T-cell (primary cell): ENCODE measurements at regions not wholly inside any gene's neighbourhood (a gene's known extent, or its start where the extent isn't known, plus 50 kb on each side); places are given as distances from the start of the nearest gene placed in this dataset.

Experiments used
- ATAC-seq, 4 experiments: fragments of 200-7000 bp in 3 of 4; fragments of 150-1000 bp in 1 of 4; cut with Tn5 transposase; replicated peaks in 1 of 4; 1 replicate in 3 of 4; 2 replicates in 1 of 4; pipeline ENCODE4 v1.10.0; 2021; ENCODE audit warnings: moderate library complexity in 3 of 4, mild to moderate bottlenecking in 2 of 4, moderate number of reproducible peaks in 1 of 4
- CTCF ChIA-PET, 2 donors: fragments of 300-600 bp; sonication (Branson Sonifier 250); formaldehyde crosslinking; loops; one replicate each; lab custom pipeline; 2022; ENCODE audit warnings: antibody characterized with exemption in 2 of 2; lab: Charles Lee
- POLR2A ChIA-PET, 2 donors: fragments of 300-600 bp; sonication (Branson Sonifier 250); formaldehyde crosslinking; loops; one replicate each; lab custom pipeline; 2022; ENCODE audit warnings: antibody characterized with exemption in 2 of 2; lab: Charles Lee
- DNase-seq, 35 experiments: peaks; one replicate each; pipeline versions ENCODE4 v3.0.0 to v3.0.0-alpha.2; 2013 to 2023
- H3K27ac ChIP-seq: one replicate; pipeline ENCODE4 v1.5.1; 2013; ENCODE audit warnings: low read length
- H3K27me3 ChIP-seq, 2 experiments: replicated peaks in 1 of 2; 1 replicate in 1 of 2; 2 replicates in 1 of 2; pipeline versions ENCODE4 v1.6.1 to v1.7.0; 2013; ENCODE audit warnings: low read length in 1 of 2, mixed read lengths in 1 of 2; ENCODE audit not compliant: control insufficient read depth in 2 of 2, insufficient read depth in 2 of 2; ENCODE audit errors: extremely low read depth in 1 of 2
- H3K36me3 ChIP-seq, 2 donors: 1 replicate in 1 of 2; 2 replicates in 1 of 2; pipeline versions ENCODE4 v1.6.1 to v1.7.0; 2013; ENCODE audit warnings: low read length in 1 of 2; ENCODE audit not compliant: control insufficient read depth in 2 of 2, insufficient read depth in 1 of 2; ENCODE audit errors: extremely low read depth in 1 of 2
- H3K4me1 ChIP-seq, 2 experiments: 1 replicate in 1 of 2; 2 replicates in 1 of 2; pipeline versions ENCODE4 v1.6.1 to v1.7.0; 2013; ENCODE audit warnings: low read length in 2 of 2, mixed read lengths in 1 of 2; ENCODE audit not compliant: insufficient read depth in 2 of 2, control insufficient read depth in 1 of 2; ENCODE audit errors: extremely low read depth in 1 of 2
- H3K4me3 ChIP-seq, 2 donors: 1 replicate in 1 of 2; 2 replicates in 1 of 2; pipeline versions ENCODE4 v1.5.1 to v1.7.0; 2013; ENCODE audit warnings: mild to moderate bottlenecking in 2 of 2, low read length in 1 of 2, moderate library complexity in 1 of 2; ENCODE audit not compliant: control insufficient read depth in 1 of 2; ENCODE audit errors: extremely low read depth in 1 of 2
- H3K9me3 ChIP-seq: 2 replicates; pipeline ENCODE4 v1.7.0; 2013
- H3K27ac Mint-ChIP-seq, 2 donors: one replicate each; pipeline ENCODE4 v1.8.0; 2020 to 2021; ENCODE audit warnings: mild to moderate bottlenecking in 2 of 2, mixed read lengths in 2 of 2
- H3K27me3 Mint-ChIP-seq, 2 donors: one replicate each; pipeline ENCODE4 v1.8.0; 2021 to 2022; ENCODE audit warnings: mixed read lengths in 2 of 2
- H3K36me3 Mint-ChIP-seq: one replicate; pipeline ENCODE4 v1.8.0; 2021; ENCODE audit warnings: mixed read lengths
- H3K4me1 Mint-ChIP-seq, 3 donors: one replicate each; pipeline ENCODE4 v1.8.0; 2020 to 2022; ENCODE audit warnings: mixed read lengths in 3 of 3, mild to moderate bottlenecking in 1 of 3
- H3K4me3 Mint-ChIP-seq, 3 donors: one replicate each; pipeline ENCODE4 v1.8.0; 2020 to 2022; ENCODE audit warnings: mild to moderate bottlenecking in 3 of 3, mixed read lengths in 3 of 3, moderate library complexity in 3 of 3
- H3K9me3 Mint-ChIP-seq, 3 donors: one replicate each; pipeline ENCODE4 v1.8.0; 2020 to 2022; ENCODE audit warnings: mixed read lengths in 3 of 3
- WGBS: methylation state at CpG from one replicate; pipeline ENCODE4 v1.1.5; 2013; ENCODE audit warnings: missing lambda C conversion rate; ENCODE audit not compliant: insufficient coverage; 5-methylcytosine and 5-hydroxymethylcytosine counted together

DNA sequence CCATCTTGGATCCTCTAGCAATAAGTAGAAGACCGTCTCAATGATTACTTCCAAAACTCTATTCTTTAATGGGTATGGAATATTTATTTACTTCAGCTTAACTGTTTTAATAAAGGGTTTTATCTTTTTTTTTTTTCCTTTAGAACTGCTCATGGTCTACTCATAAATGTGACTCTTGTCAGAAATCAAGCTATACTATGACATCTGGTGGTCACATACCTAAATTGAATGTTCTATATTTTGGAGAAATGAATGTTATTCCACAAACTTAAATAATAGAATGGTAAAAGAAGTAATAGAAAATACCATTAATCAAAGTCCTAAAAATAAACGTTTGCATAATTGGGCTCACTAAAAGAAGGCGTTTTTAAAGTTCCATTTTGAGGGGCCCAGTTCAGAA is 131.2 kb upstream of the PLCXD3 start:
- no CpG with 5 or more reads among the region's 3 CpGs for WGBS
- Histone ChIP-seq H3K9me3 (no peaks in the 10 kb centered on the region), H3K27ac (no peak overlapping the region), H3K36me3 (no peaks in the 10 kb centered on the region), H3K4me3 (no peak overlapping the region), H3K4me1 (no peaks in the 10 kb centered on the region), H3K27me3 (peaks cover 0 to 5% of the 10 kb centered on the region in 2 experiments)
- DNase-seq (no peak), ATAC-seq (no peak)
- peaks cover 3 to 6% (median 4%) of the 10 kb centered on the region in 3 donors for H3K9me3 Mint-ChIP-seq
- H3K36me3 Mint-ChIP-seq = no peaks in the 10 kb centered on the region
- no peak overlapping the region for H3K4me3 Mint-ChIP-seq
- no peaks in the 10 kb centered on the region for H3K4me1 Mint-ChIP-seq
- POLR2A ChIA-PET = interaction anchor here in 1 of 2 donors (0.7 kb wide), 1 partner anchor 50 kb away, joined by 4 read pairs; no protein-coding TSS in a partner anchor
- CTCF ChIA-PET = no interaction called here
- no peak overlapping the region for H3K27ac Mint-ChIP-seq
- H3K27me3 Mint-ChIP-seq = peaks cover 3 to 4% of the 10 kb centered on the region in 2 donors

DNA sequence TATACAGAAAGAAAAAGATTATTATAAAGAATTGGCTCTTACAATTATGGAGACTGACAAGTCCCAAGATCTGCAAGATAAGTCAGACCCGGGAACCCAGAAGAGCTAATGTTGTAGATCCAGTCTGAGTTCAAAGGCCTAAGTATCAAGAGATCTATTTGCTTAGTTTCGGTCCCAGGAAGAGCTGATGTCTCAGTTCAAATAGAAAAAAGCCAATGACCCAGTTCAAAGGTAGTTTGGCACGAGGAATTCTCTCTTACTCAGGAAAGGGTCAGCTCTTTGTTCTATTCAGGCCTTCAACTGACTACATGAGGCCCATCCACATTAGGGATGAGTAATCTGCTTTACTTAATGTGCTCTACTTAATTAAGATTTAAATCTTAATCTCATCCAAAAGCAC is 128.3 kb upstream of the PLCXD3 start:
- DNase-seq = no peak
- Mint-ChIP-seq H3K9me3 (peaks cover 3 to 7% (median 4%) of the 10 kb centered on the region in 3 donors), H3K4me1 (no peaks in the 10 kb centered on the region), H3K27ac (no peak overlapping the region), H3K27me3 (peaks cover 3 to 4% of the 10 kb centered on the region in 2 donors), H3K36me3 (no peaks in the 10 kb centered on the region), H3K4me3 (no peak overlapping the region)
- Histone ChIP-seq H3K27me3 (peaks cover 0 to 5% of the 10 kb centered on the region in 2 experiments), H3K4me3 (no peak overlapping the region), H3K36me3 (no peaks in the 10 kb centered on the region), H3K9me3 (no peaks in the 10 kb centered on the region), H3K4me1 (no peaks in the 10 kb centered on the region), H3K27ac (no peak overlapping the region)
- POLR2A ChIA-PET = no interaction called here
- 74% methylated on average over 2 of the region's 3 CpGs for WGBS
- CTCF ChIA-PET = no interaction called here
- ATAC-seq = no peak

DNA sequence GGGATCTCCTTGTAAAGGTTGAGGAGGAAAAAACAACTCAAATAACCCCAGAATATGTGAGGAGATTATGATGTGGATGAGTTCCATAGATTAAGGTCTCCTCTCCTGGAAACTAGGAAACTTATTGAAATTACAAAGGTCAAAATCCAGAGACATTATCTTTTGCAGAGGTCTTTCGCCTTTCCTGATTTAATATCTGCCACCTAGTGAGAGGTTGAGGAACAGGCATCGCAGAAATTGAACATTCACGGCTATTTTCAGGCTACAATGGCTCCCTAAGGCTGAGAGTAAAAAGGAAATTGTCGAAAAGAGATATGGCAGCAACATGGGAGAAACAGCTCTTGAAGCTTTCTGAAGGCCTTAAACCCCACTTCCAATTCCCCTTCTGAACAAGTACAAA is 127.5 kb upstream of the PLCXD3 start:
- 40% methylated on average over 1 of the region's 4 CpGs for WGBS
- POLR2A ChIA-PET = no interaction called here
- Histone ChIP-seq H3K4me3 (no peak overlapping the region), H3K36me3 (no peaks in the 10 kb centered on the region), H3K27ac (no peak overlapping the region), H3K9me3 (no peaks in the 10 kb centered on the region), H3K27me3 (peaks cover 0 to 5% of the 10 kb centered on the region in 2 experiments), H3K4me1 (no peaks in the 10 kb centered on the region)
- Mint-ChIP-seq H3K27me3 (peaks cover 3 to 4% of the 10 kb centered on the region in 2 donors), H3K36me3 (no peaks in the 10 kb centered on the region), H3K27ac (no peak overlapping the region), H3K9me3 (peaks cover 0 to 3% (median 3%) of the 10 kb centered on the region in 3 donors), H3K4me1 (no peaks in the 10 kb centered on the region), H3K4me3 (no peak overlapping the region)
- CTCF ChIA-PET = no interaction called here
- DNase-seq = no peak
- ATAC-seq = no peak

DNA sequence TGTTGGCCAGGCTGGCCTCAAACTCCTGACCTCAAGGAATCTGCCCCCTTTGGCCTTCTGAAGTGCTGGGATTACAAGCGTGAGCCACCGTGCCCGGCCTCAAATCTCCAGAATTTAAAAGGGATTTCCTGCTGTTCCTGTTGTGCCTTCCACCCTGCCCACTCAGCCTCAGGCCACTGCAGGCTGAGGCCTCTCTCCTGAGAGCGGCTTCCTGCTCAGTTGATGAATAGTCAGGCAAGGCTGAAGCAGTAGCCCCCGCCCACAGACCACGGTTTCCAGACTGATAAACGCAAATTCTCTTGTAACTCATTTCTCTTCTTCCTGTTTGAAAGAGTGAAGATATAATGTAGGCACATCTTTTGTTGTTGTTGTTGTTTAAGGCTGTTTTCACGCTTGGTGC is 127.0 kb upstream of the PLCXD3 start:
- WGBS = 41% methylated on average over 4 of the region's 8 CpGs
- DNase-seq (no peak), ATAC-seq (no peak)
- CTCF ChIA-PET = no interaction called here
- Histone ChIP-seq H3K27ac (no peak overlapping the region), H3K4me3 (no peak overlapping the region), H3K9me3 (no peaks in the 10 kb centered on the region), H3K36me3 (no peaks in the 10 kb centered on the region), H3K27me3 (peaks cover 0 to 5% of the 10 kb centered on the region in 2 experiments), H3K4me1 (no peaks in the 10 kb centered on the region)
- Mint-ChIP-seq H3K4me3 (no peak overlapping the region), H3K27ac (no peak overlapping the region), H3K4me1 (no peaks in the 10 kb centered on the region), H3K27me3 (peaks cover 3 to 4% of the 10 kb centered on the region in 2 donors), H3K36me3 (no peaks in the 10 kb centered on the region), H3K9me3 (peaks cover 0 to 3% (median 3%) of the 10 kb centered on the region in 3 donors)
- POLR2A ChIA-PET = no interaction called here

DNA sequence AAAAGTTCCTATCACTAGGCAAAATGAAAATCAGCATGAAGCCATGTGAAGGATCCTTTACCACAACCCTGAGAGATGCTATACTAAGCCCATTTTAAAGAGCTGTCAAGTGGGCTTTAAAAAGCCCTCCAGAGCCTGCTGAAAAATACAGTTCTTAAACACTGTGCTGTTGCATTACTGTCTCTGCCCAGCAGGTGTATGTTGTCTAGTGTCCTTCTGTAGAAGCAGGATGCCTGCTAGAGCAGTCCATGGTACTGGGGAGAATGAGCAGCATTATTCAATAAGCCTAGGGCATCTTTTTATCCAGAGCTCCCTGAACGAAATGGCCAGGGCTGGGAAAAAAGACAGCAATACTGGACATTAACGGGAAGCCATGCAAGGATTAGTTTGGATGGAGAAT is 126.2 kb upstream of the PLCXD3 start:
- CTCF ChIA-PET = no interaction called here
- Mint-ChIP-seq H3K9me3 (peaks cover 0 to 3% (median 0%) of the 10 kb centered on the region in 3 donors), H3K4me3 (no peak overlapping the region), H3K4me1 (no peaks in the 10 kb centered on the region), H3K36me3 (no peaks in the 10 kb centered on the region), H3K27ac (no peak overlapping the region), H3K27me3 (peaks cover 3 to 4% of the 10 kb centered on the region in 2 donors)
- no peak overlapping the region for H3K4me3 ChIP-seq
- ATAC-seq (no peak), DNase-seq (no peak)
- no peak overlapping the region for H3K27ac ChIP-seq
- POLR2A ChIA-PET = interaction anchor here in 1 of 2 donors (0.6 kb wide), 1 partner anchor 440 kb away, joined by 4 read pairs; no protein-coding TSS in a partner anchor
- H3K27me3 ChIP-seq = peaks cover 0 to 5% of the 10 kb centered on the region in 2 experiments
- no peaks in the 10 kb centered on the region for H3K36me3 ChIP-seq
- H3K4me1 ChIP-seq = no peaks in the 10 kb centered on the region
- H3K9me3 ChIP-seq = no peaks in the 10 kb centered on the region
- WGBS = no CpG with 5 or more reads among the region's 2 CpGs

DNA sequence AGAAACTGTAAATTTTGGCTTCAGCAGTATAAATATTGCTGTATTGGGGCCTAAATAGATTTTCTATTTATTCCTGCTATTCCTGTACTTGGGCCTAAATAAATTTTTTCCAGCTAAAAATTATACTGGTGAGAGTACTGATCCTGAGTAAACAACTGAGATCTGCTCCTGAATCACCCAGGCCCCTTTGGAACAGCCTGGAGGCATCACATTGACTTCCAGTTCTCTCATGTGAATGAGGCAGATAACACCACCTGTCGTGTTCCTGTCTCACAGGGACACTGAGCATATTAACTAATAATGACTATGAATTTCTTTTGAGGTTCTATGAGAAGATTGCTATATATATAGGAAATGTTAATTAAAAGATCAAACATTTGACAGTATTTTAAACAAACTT is 119.5 kb upstream of the PLCXD3 start:
- DNase-seq = no peak
- no peaks in the 10 kb centered on the region for H3K4me1 ChIP-seq
- H3K27ac ChIP-seq = no peak overlapping the region
- no peak overlapping the region for H3K4me3 Mint-ChIP-seq
- no peaks in the 10 kb centered on the region for H3K36me3 ChIP-seq
- no peak overlapping the region for H3K4me3 ChIP-seq
- no peak for ATAC-seq
- no CpG with 5 or more reads among the region's 1 CpG for WGBS
- H3K27me3 Mint-ChIP-seq = no peaks in the 10 kb centered on the region
- no peaks in the 10 kb centered on the region for H3K4me1 Mint-ChIP-seq
- no peaks in the 10 kb centered on the region for H3K9me3 ChIP-seq
- H3K9me3 Mint-ChIP-seq = peaks cover 0 to 4% (median 0%) of the 10 kb centered on the region in 3 donors
- H3K27me3 ChIP-seq = no peaks in the 10 kb centered on the region
- ChIA-PET CTCF (no interaction called here), POLR2A (no interaction called here)
- no peaks in the 10 kb centered on the region for H3K36me3 Mint-ChIP-seq
- no peak overlapping the region for H3K27ac Mint-ChIP-seq

DNA sequence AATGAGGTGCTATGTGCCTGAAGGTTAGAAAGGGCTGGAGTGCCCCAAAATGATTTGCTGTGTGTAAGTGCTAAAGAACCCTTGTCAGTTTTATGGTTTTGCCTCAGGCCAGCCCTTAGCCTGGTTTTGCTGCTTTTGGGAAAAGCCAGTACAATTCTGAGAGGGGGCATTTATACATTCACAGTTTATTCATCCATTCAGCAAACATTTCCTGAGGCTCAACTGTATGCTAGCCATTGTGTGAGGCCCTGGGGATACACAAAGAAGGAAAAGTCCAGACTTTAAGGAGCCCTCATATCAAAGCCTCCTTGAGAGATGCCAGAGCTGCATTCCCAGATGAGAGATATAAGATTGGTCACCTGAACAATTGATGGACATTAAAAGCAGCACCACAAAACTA is 115.2 kb upstream of the PLCXD3 start:
- Histone ChIP-seq H3K36me3 (no peaks in the 10 kb centered on the region), H3K4me3 (no peak overlapping the region), H3K27ac (no peak overlapping the region), H3K9me3 (no peaks in the 10 kb centered on the region), H3K27me3 (no peaks in the 10 kb centered on the region), H3K4me1 (no peaks in the 10 kb centered on the region)
- DNase-seq (no peak), ATAC-seq (no peak)
- ChIA-PET POLR2A (no interaction called here), CTCF (no interaction called here)
- Mint-ChIP-seq H3K27ac (no peak overlapping the region), H3K27me3 (peaks cover 0 to 3% of the 10 kb centered on the region in 2 donors), H3K9me3 (peaks cover 0 to 4% (median 0%) of the 10 kb centered on the region in 3 donors), H3K4me3 (no peak overlapping the region), H3K36me3 (no peaks in the 10 kb centered on the region), H3K4me1 (no peaks in the 10 kb centered on the region)
